ENCODE measurements at regions not wholly inside any gene's neighbourhood (a gene's known extent, or its start where the extent isn't known, plus 50 kb on each side); places are given as distances from the start of the nearest gene placed in this dataset.
"Not testable (repeated sequence)": the region's sequence is repeated elsewhere in the genome, so short reads cannot be mapped to it uniquely, and the experiment has no call there.

- peak; percentile 71 for DNase-seq
Observed at GRCh38 chr20:57092112-57092899, 174.1 kb downstream of the BMP7 start.

GRCh38 chr20:57092900-57093530, 173.4 kb downstream of the BMP7 start:
- DNase-seq = no peak

DNA sequence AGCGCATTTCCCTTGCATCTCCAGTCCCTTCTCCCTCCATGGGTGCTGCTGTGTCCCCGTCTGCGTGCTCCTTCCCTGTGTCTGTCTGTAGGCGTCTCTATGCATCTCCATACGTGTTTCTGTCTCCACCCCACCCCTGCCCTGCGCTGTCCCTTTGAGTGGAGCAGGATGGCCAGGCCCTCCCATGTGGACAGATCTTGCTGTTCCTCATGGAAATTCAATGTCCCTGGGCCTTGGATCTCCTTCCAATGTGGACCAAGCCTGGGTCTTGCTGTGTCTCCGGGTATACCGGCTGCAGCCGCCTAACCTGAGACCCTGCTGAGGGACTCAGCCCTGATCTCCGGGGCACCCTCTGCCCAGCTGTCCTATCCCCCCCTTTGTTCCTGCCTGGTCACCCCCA, 172.7 kb downstream of the BMP7 start:
- DNase-seq = no peak

DNA sequence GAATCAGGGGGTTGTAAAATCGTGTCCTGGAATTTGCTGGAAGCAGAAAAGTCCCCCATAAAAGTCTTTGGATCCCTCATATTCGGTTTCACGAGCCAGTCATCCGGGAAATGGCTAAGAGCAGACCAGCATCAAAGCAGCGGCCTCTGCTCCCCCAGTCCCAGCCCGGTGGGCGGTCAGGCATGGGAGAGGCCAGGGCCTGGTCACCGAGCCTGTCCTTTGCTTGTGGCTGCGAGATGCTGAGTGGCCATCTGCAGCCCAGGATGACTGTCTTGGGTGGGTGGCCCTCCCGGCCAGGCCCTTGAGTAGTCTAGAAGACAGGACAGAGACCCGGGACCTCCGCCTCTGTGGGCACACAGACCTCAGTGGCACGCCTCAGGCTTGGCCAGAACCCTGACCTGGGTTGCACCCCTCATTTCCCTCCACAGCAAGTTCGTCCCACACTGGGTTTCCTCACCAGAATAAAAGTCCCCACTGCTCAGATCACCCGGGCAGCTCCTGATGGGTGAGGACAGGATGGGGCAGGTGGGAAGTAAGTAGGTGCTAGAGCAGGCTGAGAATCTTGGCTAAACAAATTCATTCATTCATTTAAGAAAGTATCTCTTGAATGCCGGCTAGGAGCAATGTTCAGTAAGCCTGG, 172.1 kb downstream of the BMP7 start:
- DNase-seq = no peak

DNA sequence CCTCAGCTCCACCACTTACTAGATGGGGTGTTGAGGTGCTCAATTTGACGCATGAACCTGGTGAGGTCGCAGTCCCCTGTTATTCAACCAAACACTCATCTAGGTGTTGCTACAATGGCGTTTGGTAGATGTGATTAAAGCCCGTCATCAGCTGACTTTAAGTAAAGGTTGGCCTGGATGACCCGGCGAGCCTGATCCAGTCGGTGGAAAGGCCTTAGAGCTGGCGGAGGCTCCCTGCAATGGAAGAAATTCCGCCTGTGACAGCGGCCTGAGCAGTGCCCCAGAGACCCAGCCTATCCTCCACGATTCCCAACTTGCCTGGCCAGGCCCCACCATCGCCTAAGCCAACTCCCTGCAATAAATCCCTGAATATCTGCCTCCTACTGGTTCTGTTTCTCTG, 171.4 kb downstream of the BMP7 start:
- DNase-seq = no peak

DNA sequence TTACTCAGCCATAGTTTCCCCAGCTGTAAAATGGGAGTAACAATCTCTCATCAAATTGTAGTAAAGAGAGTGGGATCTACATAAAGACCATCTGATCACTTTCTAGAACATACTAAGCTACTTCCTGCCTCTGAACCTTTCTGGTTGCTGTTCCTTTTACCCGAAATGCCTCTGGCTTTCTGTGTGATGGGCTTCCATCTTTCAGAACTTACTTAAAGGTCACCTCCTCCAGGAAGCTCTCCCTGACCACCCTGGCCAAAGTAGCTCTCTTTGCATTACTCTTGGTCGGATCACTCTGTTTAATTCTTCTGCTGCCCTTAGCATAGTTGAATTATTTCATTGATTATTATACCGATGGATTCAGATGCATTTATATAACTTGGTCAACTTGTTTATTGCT, 171.0 kb downstream of the BMP7 start:
- DNase-seq = no peak

DNA sequence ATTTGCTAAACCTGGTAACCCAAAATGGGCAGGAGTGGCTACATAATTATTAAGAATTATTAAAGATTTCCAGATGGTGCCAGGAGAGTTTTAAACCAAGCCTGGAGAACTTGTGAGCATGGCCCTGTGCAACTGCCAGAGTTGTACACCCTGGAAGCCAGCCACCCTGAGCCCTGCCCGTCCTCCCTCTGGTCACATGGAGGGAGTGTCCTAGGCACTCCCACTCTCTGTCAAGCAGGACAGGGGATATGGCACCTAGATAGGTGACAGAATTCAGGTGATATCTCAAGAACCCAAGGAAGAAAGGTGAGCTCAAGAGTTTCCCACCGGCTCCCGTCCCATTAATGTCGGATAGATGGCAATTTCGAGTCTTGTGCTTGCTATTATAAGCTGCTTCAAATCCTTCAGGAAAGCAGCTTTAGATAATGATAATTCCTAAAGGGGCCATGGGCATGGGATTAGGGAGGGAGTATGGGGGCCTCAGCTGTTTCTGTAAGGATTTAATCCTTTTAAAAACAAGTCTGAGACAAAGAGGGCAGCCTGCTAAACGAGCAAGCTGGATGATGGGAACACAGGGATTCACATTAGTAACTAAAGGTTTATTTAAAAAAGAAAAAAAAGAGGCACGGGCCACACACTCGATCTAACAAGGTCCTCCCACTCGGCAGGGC, 169.1 kb downstream of the BMP7 start:
- DNase-seq = no peak

GRCh38 chr20:57102160-57102559, 164.3 kb downstream of the BMP7 start:
- no peak for DNase-seq

- DNase-seq = no peak
Observed at GRCh38 chr20:57102566-57102965, 163.9 kb downstream of the BMP7 start.

DNA sequence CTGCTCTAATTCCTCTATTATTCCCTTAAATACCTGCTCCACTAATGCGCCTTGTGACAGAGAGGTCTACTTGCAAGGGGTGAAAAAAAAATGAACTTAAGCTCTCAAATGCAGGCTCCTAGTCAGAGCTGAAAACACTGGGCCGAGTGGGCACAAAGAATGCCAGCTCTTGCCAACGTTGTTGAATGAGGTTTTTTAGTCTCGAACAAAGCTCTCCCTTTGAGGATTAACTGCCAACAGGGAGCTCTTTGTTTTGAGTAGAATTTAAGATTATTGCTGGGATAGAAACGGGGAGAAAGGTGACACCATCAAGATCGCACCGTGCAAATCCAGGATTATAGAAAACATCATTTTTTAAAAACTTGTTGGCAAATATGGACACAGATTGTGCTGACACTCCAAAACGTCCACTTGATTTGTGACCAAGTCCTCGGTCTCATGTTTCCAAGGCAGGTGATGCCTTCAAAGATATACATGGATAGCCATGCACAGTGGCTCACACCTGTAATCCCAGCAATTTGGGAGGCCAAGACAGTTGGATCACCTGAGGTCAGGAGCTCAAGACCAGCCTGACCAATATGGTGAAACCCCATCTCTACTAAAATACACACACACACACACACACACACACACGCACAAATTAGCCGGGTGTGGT, 163.2 kb downstream of the BMP7 start:
- no peak for DNase-seq

DNA sequence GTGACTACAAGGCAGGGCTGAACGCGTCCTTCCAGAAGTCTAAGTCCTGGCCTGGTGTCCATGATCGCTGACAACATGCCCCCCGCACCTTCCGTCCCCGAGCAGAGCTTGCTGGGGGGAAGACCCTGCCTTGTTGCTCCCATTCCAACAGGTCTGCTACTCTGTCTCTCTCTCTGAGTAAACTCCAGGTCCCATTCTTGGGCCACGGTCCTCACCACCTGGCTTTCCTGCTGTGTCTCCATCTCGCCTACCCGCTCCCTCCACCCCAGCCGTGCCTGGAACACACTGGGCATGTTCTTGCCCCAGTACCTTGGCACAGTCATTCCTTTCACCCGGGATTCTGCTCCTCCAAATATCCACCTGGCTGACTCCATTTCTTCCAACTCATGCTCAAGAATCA, 162.3 kb downstream of the BMP7 start:
- no peak for DNase-seq

- DNase-seq = no peak
Observed at GRCh38 chr20:57104651-57105204, 161.7 kb downstream of the BMP7 start.

DNA sequence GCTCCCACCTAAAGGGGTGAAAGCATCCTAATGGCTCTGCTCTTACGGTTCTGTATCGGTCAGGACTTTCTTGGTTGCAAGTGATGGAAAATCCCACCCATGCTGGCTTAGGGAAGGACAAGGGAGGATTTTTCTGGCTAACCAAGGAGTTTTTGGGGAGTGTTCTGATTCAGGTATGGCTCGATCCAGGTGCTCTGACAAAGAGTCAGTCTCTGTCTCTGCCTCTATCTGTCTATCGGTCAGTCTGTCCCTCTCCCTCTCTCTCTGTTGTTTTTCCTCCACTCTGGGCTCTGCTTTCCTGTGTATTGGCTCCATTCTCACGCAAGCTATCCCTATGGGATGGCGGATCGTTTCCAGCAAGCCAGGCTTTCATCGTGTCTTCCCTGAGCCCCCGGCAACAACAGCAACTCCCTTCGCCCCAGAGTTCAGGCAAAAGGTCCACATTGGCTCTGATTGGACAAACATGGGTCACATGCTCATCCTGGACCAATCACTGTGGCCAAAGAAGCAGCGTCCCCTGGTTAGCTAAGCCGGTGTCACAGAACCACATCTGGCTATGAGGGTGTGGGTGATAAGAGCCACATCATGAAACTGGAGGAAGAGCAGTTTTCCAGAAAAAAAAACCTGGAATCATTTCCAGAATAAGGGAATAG, 160.3 kb downstream of the BMP7 start:
- DNase-seq = no peak

DNA sequence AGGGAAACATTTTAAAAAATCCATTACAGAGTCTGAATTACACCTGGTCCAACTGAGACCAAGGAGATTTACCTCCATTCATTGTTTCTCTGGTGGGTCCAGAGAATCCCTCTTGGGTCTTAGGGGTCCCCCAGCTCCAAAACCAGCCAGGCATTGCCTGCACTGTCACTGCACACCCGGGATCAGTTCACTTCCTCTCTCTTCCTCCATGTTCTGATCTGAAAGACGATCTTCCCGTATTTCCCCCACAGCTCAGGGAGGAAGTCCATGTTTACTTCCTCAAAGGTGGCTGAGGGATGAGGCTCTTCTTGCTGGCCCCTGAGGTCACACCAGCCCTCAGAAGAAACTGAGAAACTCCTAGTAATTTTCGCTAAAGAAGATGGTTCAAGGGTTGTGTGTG, 159.7 kb downstream of the BMP7 start:
- DNase-seq = no peak

- DNase-seq = no peak
Observed at GRCh38 chr20:57107208-57107607, 159.2 kb downstream of the BMP7 start.

- no peak for DNase-seq
Observed at GRCh38 chr20:57108218-57108617, 158.2 kb downstream of the BMP7 start.

DNA sequence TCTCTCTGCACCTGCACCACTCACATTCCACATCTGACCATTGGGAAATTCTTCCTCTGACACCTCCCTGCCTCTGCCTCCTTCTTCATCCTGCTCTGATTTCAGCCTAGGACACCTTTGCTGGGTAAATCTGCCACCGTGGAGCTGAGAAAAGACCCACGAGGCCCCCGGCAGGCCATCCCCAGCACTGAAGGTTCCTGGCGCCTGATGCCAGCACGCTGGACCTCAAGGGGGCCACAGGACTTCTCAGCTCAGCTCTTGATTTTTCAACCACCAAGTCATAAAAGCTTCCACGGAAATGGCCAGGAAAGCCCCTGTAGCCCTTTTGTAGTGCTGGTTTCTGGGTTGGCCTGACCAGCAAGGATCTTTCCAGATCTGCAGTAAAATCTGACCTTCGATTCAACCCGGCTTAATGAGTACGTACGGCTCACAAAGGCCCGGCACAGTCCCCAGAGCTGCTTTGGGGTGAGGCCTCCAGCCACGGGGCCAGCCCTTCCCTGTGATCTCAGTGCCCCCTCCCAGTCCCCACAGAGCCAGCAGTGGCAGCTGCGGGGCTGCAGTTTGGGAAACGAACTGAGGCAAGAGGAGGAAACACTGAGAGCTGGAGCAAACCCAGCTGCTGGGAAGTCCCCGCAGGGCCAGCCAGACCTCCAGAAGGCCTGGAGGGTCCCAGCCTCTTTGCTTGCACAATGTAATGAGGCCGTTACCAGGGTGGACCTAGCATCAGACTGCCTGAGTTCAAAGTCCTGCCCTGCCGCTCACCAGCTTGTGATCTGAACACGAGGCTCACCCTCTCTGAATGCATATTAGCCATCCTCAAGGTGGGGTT, 157.5 kb downstream of the BMP7 start:
- DNase-seq = no peak

DNA sequence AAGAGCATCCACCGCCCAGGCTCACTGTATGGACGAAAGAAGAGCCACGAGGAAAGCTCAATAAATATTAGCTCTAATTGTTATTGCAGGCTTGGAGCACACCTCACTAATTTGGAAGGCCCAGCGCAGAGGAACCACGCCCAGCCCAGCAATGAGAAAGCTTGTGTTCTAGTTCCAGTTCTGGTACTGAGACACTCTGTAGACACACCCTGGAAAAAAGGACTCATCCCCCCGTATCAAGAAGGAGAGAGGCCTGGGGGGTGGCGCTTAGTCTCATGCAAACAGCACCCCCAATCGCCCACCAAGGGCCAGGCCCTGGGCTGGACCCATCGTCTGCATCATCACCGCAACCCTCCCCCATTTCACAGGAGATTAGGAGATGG, 156.9 kb downstream of the BMP7 start:
- DNase-seq = no peak

GRCh38 chr20:57110121-57111027, 156.1 kb downstream of the BMP7 start:
- not testable (repeated sequence) for DNase-seq

DNA sequence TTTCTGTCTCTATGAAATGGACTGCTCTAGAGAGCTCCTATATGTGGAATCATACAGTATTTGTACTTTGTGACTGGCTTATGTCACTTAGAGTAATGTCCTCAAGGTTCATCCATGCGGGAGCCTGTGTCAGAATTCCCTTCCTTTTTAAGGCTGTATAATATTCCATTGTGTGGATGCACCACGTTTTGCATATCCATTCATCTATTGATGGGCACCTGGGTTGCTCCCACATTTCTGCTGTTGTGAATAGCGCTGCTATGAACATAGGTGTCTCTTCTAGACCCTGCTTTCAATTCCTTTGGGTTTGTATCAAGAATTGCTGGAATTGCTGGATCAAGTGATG, 155.4 kb downstream of the BMP7 start:
- no peak for DNase-seq
